ENCODE measurements at regions not wholly inside any gene's neighbourhood (a gene's known extent, or its start where the extent isn't known, plus 50 kb on each side); places are given as distances from the start of the nearest gene placed in this dataset.

DNA sequence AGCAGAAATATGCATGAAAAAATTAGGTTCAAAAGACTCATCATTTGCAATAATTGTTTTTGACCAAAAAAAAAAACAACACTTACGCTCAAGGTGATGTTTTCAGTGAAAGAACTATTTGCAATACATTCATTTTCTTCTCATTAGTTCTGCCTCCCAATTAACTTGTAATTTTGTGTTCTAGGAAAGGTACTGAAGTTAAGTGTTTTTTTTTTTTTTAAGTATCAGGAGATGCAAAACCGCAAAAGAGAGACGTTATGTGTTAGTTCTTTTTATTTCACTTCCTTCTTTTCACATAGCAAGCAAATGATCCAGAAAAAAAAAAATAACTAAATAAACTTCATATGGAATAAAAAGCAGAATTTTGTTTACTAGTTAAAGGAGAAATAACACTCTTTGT lies 735.2 kb upstream of the GCFC2 start:
- TF ChIP-seq, protein P1, sequence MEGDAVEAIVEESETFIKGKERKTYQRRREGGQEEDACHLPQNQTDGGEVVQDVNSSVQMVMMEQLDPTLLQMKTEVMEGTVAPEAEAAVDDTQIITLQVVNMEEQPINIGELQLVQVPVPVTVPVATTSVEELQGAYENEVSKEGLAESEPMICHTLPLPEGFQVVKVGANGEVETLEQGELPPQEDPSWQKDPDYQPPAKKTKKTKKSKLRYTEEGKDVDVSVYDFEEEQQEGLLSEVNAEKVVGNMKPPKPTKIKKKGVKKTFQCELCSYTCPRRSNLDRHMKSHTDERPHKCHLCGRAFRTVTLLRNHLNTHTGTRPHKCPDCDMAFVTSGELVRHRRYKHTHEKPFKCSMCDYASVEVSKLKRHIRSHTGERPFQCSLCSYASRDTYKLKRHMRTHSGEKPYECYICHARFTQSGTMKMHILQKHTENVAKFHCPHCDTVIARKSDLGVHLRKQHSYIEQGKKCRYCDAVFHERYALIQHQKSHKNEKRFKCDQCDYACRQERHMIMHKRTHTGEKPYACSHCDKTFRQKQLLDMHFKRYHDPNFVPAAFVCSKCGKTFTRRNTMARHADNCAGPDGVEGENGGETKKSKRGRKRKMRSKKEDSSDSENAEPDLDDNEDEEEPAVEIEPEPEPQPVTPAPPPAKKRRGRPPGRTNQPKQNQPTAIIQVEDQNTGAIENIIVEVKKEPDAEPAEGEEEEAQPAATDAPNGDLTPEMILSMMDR (IDR thresholded peaks at IDR 0.05; ENCODE audit: insufficient read depth, low read length, poor library complexity, severe bottlenecking) = no peak
- no peak for TF ChIP-seq EZH2phosphoT487 (conservative IDR thresholded peaks at IDR 0.05; ENCODE audit: low read length)
